GM19043 (cell line): ENCODE measurements at regions not wholly inside any gene's neighbourhood (a gene's known extent, or its start where the extent isn't known, plus 50 kb on each side); places are given as distances from the start of the nearest gene placed in this dataset.
"Not testable (repeated sequence)": the region's sequence is repeated elsewhere in the genome, so short reads cannot be mapped to it uniquely, and the experiment has no call there.

Experiments
- ATAC-seq: cut with Tn5 transposase; IDR thresholded peaks from one replicate; pipeline ENCODE4 v1.9.1; 2021; ENCODE audit warnings: low read depth; ENCODE audit not compliant: unreplicated experiment

GRCh38 chr18:22499421-22499820, 81.7 kb upstream of the CTAGE1 start:
- no peak for ATAC-seq

- no peak for ATAC-seq
Observed at GRCh38 chr18:22503803-22504202, 86.1 kb upstream of the CTAGE1 start.

GRCh38 chr18:22504251-22505030, 86.7 kb upstream of the CTAGE1 start:
- ATAC-seq = no peak

- ATAC-seq = no peak
Observed at GRCh38 chr18:22505141-22505591, 87.5 kb upstream of the CTAGE1 start.

- no peak for ATAC-seq
Observed at GRCh38 chr18:22507055-22507454, 89.3 kb upstream of the CTAGE1 start.

GRCh38 chr18:22509423-22509822, 91.7 kb upstream of the CTAGE1 start:
- ATAC-seq = no peak

- no peak for ATAC-seq
Observed at GRCh38 chr18:22510697-22511096, 93.0 kb upstream of the CTAGE1 start.

- ATAC-seq = no peak
Observed at GRCh38 chr18:22513721-22514481, 96.2 kb upstream of the CTAGE1 start.

GRCh38 chr18:22514655-22515054, 96.9 kb upstream of the CTAGE1 start:
- no peak for ATAC-seq

- ATAC-seq = no peak
Observed at GRCh38 chr18:22515250-22515649, 97.5 kb upstream of the CTAGE1 start.

- ATAC-seq = no peak
Observed at GRCh38 chr18:22517356-22517755, 99.6 kb upstream of the CTAGE1 start.

GRCh38 chr18:22521026-22521707, 103.5 kb upstream of the CTAGE1 start:
- no peak for ATAC-seq

- ATAC-seq = no peak
Observed at GRCh38 chr18:22523481-22523880, 105.8 kb upstream of the CTAGE1 start.

GRCh38 chr18:22524783-22525182, 107.1 kb upstream of the CTAGE1 start:
- ATAC-seq = no peak

GRCh38 chr18:22525313-22525712, 107.6 kb upstream of the CTAGE1 start:
- no peak for ATAC-seq

GRCh38 chr18:22525883-22526282, 108.2 kb upstream of the CTAGE1 start:
- ATAC-seq = no peak

- ATAC-seq = no peak
Observed at GRCh38 chr18:22528291-22528690, 110.6 kb upstream of the CTAGE1 start.

GRCh38 chr18:22534706-22535105, 117.0 kb upstream of the CTAGE1 start:
- ATAC-seq = not testable (repeated sequence)

GRCh38 chr18:22536558-22536957, 118.8 kb upstream of the CTAGE1 start:
- ATAC-seq = no peak

- no peak for ATAC-seq
Observed at GRCh38 chr18:22538426-22538825, 120.7 kb upstream of the CTAGE1 start.

- no peak for ATAC-seq
Observed at GRCh38 chr18:22539051-22539765, 121.5 kb upstream of the CTAGE1 start.
